HT1080 (cell line): ENCODE measurements at regions not wholly inside any gene's neighbourhood (a gene's known extent, or its start where the extent isn't known, plus 50 kb on each side); places are given as distances from the start of the nearest gene placed in this dataset.

Source experiments
- DNase-seq: peaks from one replicate; pipeline ENCODE4 v3.0.0-alpha.2; 2015; ENCODE audit warnings: low read depth

- no peak for DNase-seq
Measured at GRCh38 chr20:7248281-7249201, 481.1 kb downstream of the BMP2 start.

GRCh38 chr20:7250337-7250736, 482.9 kb downstream of the BMP2 start:
- DNase-seq = no peak

GRCh38 chr20:7257099-7257498, 489.6 kb downstream of the BMP2 start:
- DNase-seq = no peak

- no peak for DNase-seq
Measured at GRCh38 chr20:7257692-7258466, 490.4 kb downstream of the BMP2 start.

GRCh38 chr20:7262803-7263202, 495.3 kb downstream of the BMP2 start:
- no peak for DNase-seq

GRCh38 chr20:7264137-7264536, 496.7 kb downstream of the BMP2 start:
- DNase-seq = no peak

- no peak for DNase-seq
Measured at GRCh38 chr20:7269452-7269851, 502.0 kb downstream of the BMP2 start.

- no peak for DNase-seq
Measured at GRCh38 chr20:7272512-7272911, 505.0 kb downstream of the BMP2 start.

- no peak for DNase-seq
Measured at GRCh38 chr20:7274870-7275269, 507.4 kb downstream of the BMP2 start.

GRCh38 chr20:7275645-7276237, 508.3 kb downstream of the BMP2 start:
- DNase-seq = no peak

GRCh38 chr20:7285918-7286556, 518.6 kb downstream of the BMP2 start:
- peak; percentile 50 for DNase-seq

GRCh38 chr20:7291323-7291943, 523.9 kb downstream of the BMP2 start:
- DNase-seq = no peak

GRCh38 chr20:7291946-7292345, 524.5 kb downstream of the BMP2 start:
- no peak for DNase-seq

GRCh38 chr20:7294816-7295360, 527.4 kb downstream of the BMP2 start:
- no peak for DNase-seq

- no peak for DNase-seq
Measured at GRCh38 chr20:7301807-7302206, 534.3 kb downstream of the BMP2 start.

- DNase-seq = no peak
Measured at GRCh38 chr20:7302250-7302649, 534.8 kb downstream of the BMP2 start.

GRCh38 chr20:7305976-7306375, 538.5 kb downstream of the BMP2 start:
- peak; percentile 1 for DNase-seq

- DNase-seq = no peak
Measured at GRCh38 chr20:7308163-7308562, 540.7 kb downstream of the BMP2 start.

GRCh38 chr20:7313047-7313446, 545.6 kb downstream of the BMP2 start:
- no peak for DNase-seq

- peak; percentile 34 for DNase-seq
Measured at GRCh38 chr20:7323957-7324356, 556.5 kb downstream of the BMP2 start.

- DNase-seq = no peak
Measured at GRCh38 chr20:7327810-7328209, 560.3 kb downstream of the BMP2 start.
